Ovary (tissue), 3 donors: ENCODE measurements at regions not wholly inside any gene's neighbourhood (a gene's known extent, or its start where the extent isn't known, plus 50 kb on each side); places are given as distances from the start of the nearest gene placed in this dataset.
"Not testable (repeated sequence)": the region's sequence is repeated elsewhere in the genome, so short reads cannot be mapped to it uniquely, and the experiment has no call there.

Experiments
- CTCF ChIP-seq, 3 donors: fragments of 450-650 bp in 2 of 3; fragments of 200-600 bp in 1 of 3; IDR thresholded peaks; one replicate each; pipeline versions ENCODE4 v1.5.1 to v1.8.0; 2016 to 2022; ENCODE audit warnings: antibody characterized with exemption in 3 of 3, mild to moderate bottlenecking in 1 of 3
- EP300 ChIP-seq: sonication (generic); formaldehyde crosslinking; IDR thresholded peaks from one replicate; pipeline ENCODE4 v1.6.1; 2017; ENCODE audit warnings: antibody characterized with exemption
- POLR2A ChIP-seq: fragments of 450-650 bp; IDR thresholded peaks from one replicate; pipeline ENCODE4 v1.6.1; 2017; ENCODE audit warnings: antibody characterized with exemption, mild to moderate bottlenecking, moderate library complexity
- donor health status: DM: no; HTN: no; CAD: no.

DNA sequence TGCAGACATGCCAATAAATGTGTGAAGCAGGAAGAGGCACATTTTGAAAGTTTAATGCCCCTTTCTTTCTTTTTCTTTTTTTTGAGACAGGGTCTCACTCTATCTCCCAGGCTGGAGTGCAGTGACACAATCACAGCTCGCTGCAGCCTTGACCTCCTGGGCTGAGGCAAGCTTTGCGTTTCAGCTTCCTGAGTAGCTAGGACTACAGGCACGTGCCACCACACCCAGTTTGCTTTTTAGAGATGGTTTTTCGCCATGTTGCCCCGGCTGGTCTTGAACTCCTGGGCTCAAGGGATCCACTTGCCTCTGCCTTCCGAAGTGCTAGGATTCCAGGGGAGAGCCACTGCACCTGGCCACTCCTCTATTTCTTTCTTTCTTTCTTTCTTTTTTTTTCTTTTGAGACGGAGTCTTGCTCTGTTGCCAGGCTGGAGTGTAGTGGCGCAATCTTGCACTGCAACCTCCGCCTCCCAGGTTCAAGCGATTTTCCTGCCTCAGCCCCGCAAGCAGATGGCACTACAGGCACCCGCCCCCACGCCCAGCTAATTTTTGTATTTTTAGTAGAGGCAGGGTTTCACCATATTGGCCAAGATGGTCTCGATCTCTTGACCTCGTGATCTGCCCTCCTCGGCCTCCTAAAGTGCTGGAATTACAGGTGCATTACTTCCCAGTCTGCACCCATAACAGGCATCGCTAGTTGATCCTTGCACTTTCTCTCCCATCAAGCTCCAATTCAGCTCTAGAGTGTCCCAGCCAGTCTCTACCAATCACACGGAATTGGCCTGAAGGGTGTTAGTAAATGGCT, 77.5 kb upstream of the RUNX3 start:
- not testable (repeated sequence) for TF ChIP-seq POLR2A; CTCF (IDR thresholded peaks at IDR 0.05); EP300
